ENCODE measurements at regions not wholly inside any gene's neighbourhood (a gene's known extent, or its start where the extent isn't known, plus 50 kb on each side); places are given as distances from the start of the nearest gene placed in this dataset.

GRCh38 chr11:45378516-45378915 lies 92.4 kb upstream of the SYT13 start:
- H3K36me3 ChIP-seq (ENCODE audit: control insufficient read depth, insufficient read depth, low read length): no peaks in the 10 kb centered on the region
- TF ChIP-seq CTCF (IDR thresholded peaks at IDR 0.05): no peak
- no peak overlapping the region for H3K27ac Mint-ChIP-seq
- intact Hi-C loops (cut with micrococcal nuclease): loop anchor here (10.0 kb wide), 1 partner anchor 276 kb away; no protein-coding TSS in a partner anchor
- peaks cover 19% of the 10 kb centered on the region for H3K4me1 ChIP-seq (ENCODE audit: control insufficient read depth, insufficient read depth, low read length)
- no peak for DNase-seq
- ATAC-seq: no peak
- no peaks in the 10 kb centered on the region for H3K36me3 Mint-ChIP-seq
- H3K27ac ChIP-seq (ENCODE audit: low read length): no peak overlapping the region
- no peaks in the 10 kb centered on the region for H3K9me3 ChIP-seq (ENCODE audit: control insufficient read depth, insufficient read depth, low read length)
- 95% methylated on average over 6 of the region's 6 CpGs for WGBS (ENCODE audit: insufficient coverage)
- peaks cover 11 to 21% of the 10 kb centered on the region in 2 donors for H3K4me1 Mint-ChIP-seq
- peaks cover 7 to 20% of the 10 kb centered on the region in 2 donors for H3K27me3 Mint-ChIP-seq (ENCODE audit: low read depth in 2 of 2)
- peaks cover 2% of the 10 kb centered on the region for H3K27me3 ChIP-seq (ENCODE audit: control insufficient read depth, insufficient read depth, low read length)
- H3K4me3 Mint-ChIP-seq: no peak overlapping the region
- no peaks in the 10 kb centered on the region for H3K9me3 Mint-ChIP-seq
- H3K4me3 ChIP-seq (ENCODE audit: low read length): no peak overlapping the region

- ATAC-seq (peak; percentile 39 to 68 (median 57)), DNase-seq (peak in 1 of 2 donors; percentile 71)
- peaks cover 22% of the 10 kb centered on the region for H3K4me1 ChIP-seq (ENCODE audit: control insufficient read depth, insufficient read depth, low read length)
- no peak for TF ChIP-seq CTCF (IDR thresholded peaks at IDR 0.05)
- Mint-ChIP-seq H3K4me1 (peaks cover 11 to 26% of the 10 kb centered on the region in 2 donors), H3K27ac (peak overlapping the region; percentile 27 to 53), H3K27me3 (ENCODE audit: low read depth in 2 of 2) (peaks cover 21 to 23% of the 10 kb centered on the region in 2 donors), H3K9me3 (no peaks in the 10 kb centered on the region), H3K4me3 (no peak overlapping the region), H3K36me3 (no peaks in the 10 kb centered on the region)
- intact Hi-C loops (cut with micrococcal nuclease): loop anchor here (10.0 kb wide), 1 partner anchor 280 kb away; no protein-coding TSS in a partner anchor
- no peaks in the 10 kb centered on the region for H3K36me3 ChIP-seq (ENCODE audit: control insufficient read depth, insufficient read depth, low read length)
- H3K27ac ChIP-seq (ENCODE audit: low read length): no peak overlapping the region
- H3K9me3 ChIP-seq (ENCODE audit: control insufficient read depth, insufficient read depth, low read length): no peaks in the 10 kb centered on the region
- no peak overlapping the region for H3K4me3 ChIP-seq (ENCODE audit: low read length)
- 26% methylated on average over 5 of the region's 5 CpGs for WGBS (ENCODE audit: insufficient coverage)
- peaks cover 5% of the 10 kb centered on the region for H3K27me3 ChIP-seq (ENCODE audit: control insufficient read depth, insufficient read depth, low read length)
These were observed 88.5 kb upstream of the SYT13 start for GRCh38 chr11:45374653-45375059.

- no peak overlapping the region for H3K27ac ChIP-seq (ENCODE audit: low read length)
- peak overlapping the region; percentile 27 to 53 for H3K27ac Mint-ChIP-seq
These were observed 88.0 kb upstream of the SYT13 start for GRCh38 chr11:45374130-45374529.

More at GRCh38 chr11:45374130-45374529, 88.0 kb upstream of the SYT13 start:
- Histone ChIP-seq H3K9me3 (ENCODE audit: control insufficient read depth, insufficient read depth, low read length) (no peaks in the 10 kb centered on the region), H3K27me3 (ENCODE audit: control insufficient read depth, insufficient read depth, low read length) (peaks cover 5% of the 10 kb centered on the region), H3K4me1 (ENCODE audit: control insufficient read depth, insufficient read depth, low read length) (peaks cover 22% of the 10 kb centered on the region), H3K4me3 (ENCODE audit: low read length) (no peak overlapping the region), H3K36me3 (ENCODE audit: control insufficient read depth, insufficient read depth, low read length) (no peaks in the 10 kb centered on the region)
- DNase-seq (peak in 1 of 2 donors; percentile 16), ATAC-seq (no peak)
- no peak for TF ChIP-seq CTCF (IDR thresholded peaks at IDR 0.05)
- Mint-ChIP-seq H3K4me3 (no peak overlapping the region), H3K4me1 (peaks cover 11 to 26% of the 10 kb centered on the region in 2 donors), H3K27me3 (ENCODE audit: low read depth in 2 of 2) (peaks cover 21 to 23% of the 10 kb centered on the region in 2 donors), H3K36me3 (no peaks in the 10 kb centered on the region), H3K9me3 (no peaks in the 10 kb centered on the region)
- intact Hi-C loops (cut with micrococcal nuclease): loop anchor here (10.0 kb wide), 1 partner anchor 281 kb away; no protein-coding TSS in a partner anchor
- WGBS (ENCODE audit: insufficient coverage): 42% methylated on average over 2 of the region's 2 CpGs

Measured in natural killer cell (primary cell).